Suprapubic skin (tissue), 4 donors: ENCODE measurements at regions not wholly inside any gene's neighbourhood (a gene's known extent, or its start where the extent isn't known, plus 50 kb on each side); places are given as distances from the start of the nearest gene placed in this dataset.

Source experiments
- DNase-seq, 2 donors: peaks; one replicate each; pipeline ENCODE4 v3.0.0-alpha.2; 2019; ENCODE audit warnings: low spot score in 2 of 2
- H3K27ac ChIP-seq: fragments of 200-600 bp; sonication (generic); one replicate; pipeline ENCODE4 v1.5.1; 2019
- H3K27me3 ChIP-seq: fragments of 200-600 bp; sonication (generic); one replicate; pipeline ENCODE4 v1.5.1; 2019
- H3K36me3 ChIP-seq: fragments of 200-600 bp; sonication (generic); one replicate; pipeline ENCODE4 v1.5.1; 2019
- H3K4me1 ChIP-seq: fragments of 200-600 bp; sonication (generic); one replicate; pipeline ENCODE4 v1.5.1; 2019
- H3K4me3 ChIP-seq: fragments of 200-600 bp; sonication (generic); one replicate; pipeline ENCODE4 v1.5.1; 2019; ENCODE audit warnings: mild to moderate bottlenecking
- H3K9me3 ChIP-seq: fragments of 200-600 bp; sonication (generic); one replicate; pipeline ENCODE4 v1.5.1; 2019
- CTCF ChIP-seq, 2 donors: fragments of 200-600 bp in 1 of 2; fragments of 450-650 bp in 1 of 2; sonication (generic) in 1 of 2; IDR thresholded peaks; one replicate each; pipeline ENCODE4 v1.5.1; 2016 to 2019; ENCODE audit warnings: antibody characterized with exemption in 2 of 2, mild to moderate bottlenecking in 1 of 2, moderate library complexity in 1 of 2
- EP300 ChIP-seq: sonication (generic); formaldehyde crosslinking; IDR thresholded peaks from one replicate; pipeline ENCODE4 v1.6.1; 2017; ENCODE audit warnings: antibody characterized with exemption
- POLR2A ChIP-seq, 2 donors: fragments of 450-650 bp; IDR thresholded peaks; one replicate each; pipeline ENCODE4 v1.6.1; 2017; ENCODE audit warnings: antibody characterized with exemption in 2 of 2, mild to moderate bottlenecking in 2 of 2, moderate library complexity in 2 of 2
- POLR2AphosphoS5 ChIP-seq, 3 donors: sonication (generic); formaldehyde crosslinking; IDR thresholded peaks; one replicate each; pipeline ENCODE4 v1.6.1; 2017; ENCODE audit warnings: antibody characterized with exemption in 3 of 3
- whole genome bisulfite sequencing: methylation state at CpG from one replicate; pipeline ENCODE4 v1.1.5; 2018; 5-methylcytosine and 5-hydroxymethylcytosine counted together

- H3K4me1 ChIP-seq, result peaks cover 2% of the 10 kb centered on the region
- no peak for TF ChIP-seq POLR2AphosphoS5 (IDR thresholded peaks at IDR 0.05)
- no peak for TF ChIP-seq CTCF (IDR thresholded peaks at IDR 0.05)
- no peak for TF ChIP-seq POLR2A (IDR thresholded peaks at IDR 0.05)
- TF ChIP-seq EP300, result no peak
- no peak overlapping the region for H3K4me3 ChIP-seq
- H3K27ac ChIP-seq, result no peak overlapping the region
- no peaks in the 10 kb centered on the region for H3K36me3 ChIP-seq
- DNase-seq, result no peak
- H3K27me3 ChIP-seq, result peaks cover 6% of the 10 kb centered on the region
- 43% methylated on average over 5 of the region's 5 CpGs for WGBS
- H3K9me3 ChIP-seq, result no peaks in the 10 kb centered on the region
Observed at GRCh38 chr14:61226015-61226654, 55.0 kb downstream of the TMEM30B start.

GRCh38 chr14:61225344-61225743, 55.8 kb downstream of the TMEM30B start:
- TF ChIP-seq EP300, result no peak
- no peak for TF ChIP-seq CTCF (IDR thresholded peaks at IDR 0.05)
- TF ChIP-seq POLR2A (IDR thresholded peaks at IDR 0.05), result no peak
- TF ChIP-seq POLR2AphosphoS5 (IDR thresholded peaks at IDR 0.05), result no peak

GRCh38 chr14:61223552-61223951, 57.6 kb downstream of the TMEM30B start:
- Histone ChIP-seq H3K36me3 (no peaks in the 10 kb centered on the region), H3K4me1 (peaks cover 6% of the 10 kb centered on the region), H3K27me3 (peaks cover 7% of the 10 kb centered on the region), H3K27ac (no peak overlapping the region), H3K9me3 (no peaks in the 10 kb centered on the region), H3K4me3 (no peak overlapping the region)
- TF ChIP-seq CTCF (IDR thresholded peaks at IDR 0.05) (no peak), POLR2AphosphoS5 (IDR thresholded peaks at IDR 0.05) (no peak), POLR2A (IDR thresholded peaks at IDR 0.05) (no peak), EP300 (no peak)
- no peak for DNase-seq

More at GRCh38 chr14:61225344-61225743, 55.8 kb downstream of the TMEM30B start:
- H3K9me3 ChIP-seq, result no peaks in the 10 kb centered on the region
- H3K4me1 ChIP-seq, result peaks cover 4% of the 10 kb centered on the region
- DNase-seq, result no peak
- no peak overlapping the region for H3K4me3 ChIP-seq
- 88% methylated on average over 6 of the region's 6 CpGs for WGBS
- no peak overlapping the region for H3K27ac ChIP-seq
- no peaks in the 10 kb centered on the region for H3K36me3 ChIP-seq
- peaks cover 7% of the 10 kb centered on the region for H3K27me3 ChIP-seq

GRCh38 chr14:61222388-61222787, 58.8 kb downstream of the TMEM30B start:
- Histone ChIP-seq H3K9me3 (no peaks in the 10 kb centered on the region), H3K4me1 (peaks cover 6% of the 10 kb centered on the region), H3K27me3 (peaks cover 7% of the 10 kb centered on the region), H3K4me3 (no peak overlapping the region), H3K27ac (no peak overlapping the region), H3K36me3 (no peaks in the 10 kb centered on the region)
- 57% methylated on average over 3 of the region's 3 CpGs for WGBS
- TF ChIP-seq POLR2A (IDR thresholded peaks at IDR 0.05), result no peak
- TF ChIP-seq EP300, result no peak
- no peak for TF ChIP-seq CTCF (IDR thresholded peaks at IDR 0.05)
- TF ChIP-seq POLR2AphosphoS5 (IDR thresholded peaks at IDR 0.05), result no peak
- DNase-seq, result no peak

GRCh38 chr14:61221906-61222305, 59.2 kb downstream of the TMEM30B start:
- Histone ChIP-seq H3K4me3 (no peak overlapping the region), H3K9me3 (no peaks in the 10 kb centered on the region), H3K27me3 (peaks cover 7% of the 10 kb centered on the region), H3K4me1 (peaks cover 6% of the 10 kb centered on the region), H3K36me3 (no peaks in the 10 kb centered on the region), H3K27ac (no peak overlapping the region)
- TF ChIP-seq CTCF (IDR thresholded peaks at IDR 0.05) (no peak), POLR2A (IDR thresholded peaks at IDR 0.05) (no peak), EP300 (no peak), POLR2AphosphoS5 (IDR thresholded peaks at IDR 0.05) (no peak)
- DNase-seq, result no peak
- 46% methylated on average over 3 of the region's 3 CpGs for WGBS
